Upper lobe of right lung (tissue), 1 donor: ENCODE measurements at regions not wholly inside any gene's neighbourhood (a gene's known extent, or its start where the extent isn't known, plus 50 kb on each side); places are given as distances from the start of the nearest gene placed in this dataset.

ENCODE experiments used
- ATAC-seq: fragments of 200-7000 bp; cut with Tn5 transposase; one replicate; pipeline ENCODE4 v1.9.1; 2020; ENCODE audit warnings: mild to moderate bottlenecking, moderate library complexity
- DNase-seq: peaks from one replicate; pipeline ENCODE4 v3.0.0-alpha.2; 2020
- H3K27ac ChIP-seq: fragments of 200-600 bp; one replicate; pipeline ENCODE4 v1.8.0; 2022
- H3K27me3 ChIP-seq: fragments of 200-600 bp; one replicate; pipeline ENCODE4 v1.8.0; 2022; ENCODE audit warnings: mild to moderate bottlenecking
- H3K36me3 ChIP-seq: fragments of 200-600 bp; one replicate; pipeline ENCODE4 v1.8.0; 2022
- H3K4me1 ChIP-seq: fragments of 200-600 bp; one replicate; pipeline ENCODE4 v1.8.0; 2022
- H3K4me3 ChIP-seq: fragments of 200-600 bp; one replicate; pipeline ENCODE4 v1.8.0; 2022; ENCODE audit warnings: mild to moderate bottlenecking
- H3K9me3 ChIP-seq: fragments of 200-600 bp; one replicate; pipeline ENCODE4 v1.8.0; 2022
- intact Hi-C: fragments of 100-400 bp; cut with DNase I; formaldehyde crosslinking; loops from one replicate; pipeline ENCODE4 v1.11.0; 2022
- TF ChIP-seq, protein P1 (sequence below): fragments of 200-600 bp; IDR thresholded peaks from one replicate; pipeline ENCODE4 v1.8.0; 2022; ENCODE audit warnings: antibody characterized with exemption
- donor health status: DM: no; HTN: yes; CAD: no; lungs with severe emphysema.

DNA sequence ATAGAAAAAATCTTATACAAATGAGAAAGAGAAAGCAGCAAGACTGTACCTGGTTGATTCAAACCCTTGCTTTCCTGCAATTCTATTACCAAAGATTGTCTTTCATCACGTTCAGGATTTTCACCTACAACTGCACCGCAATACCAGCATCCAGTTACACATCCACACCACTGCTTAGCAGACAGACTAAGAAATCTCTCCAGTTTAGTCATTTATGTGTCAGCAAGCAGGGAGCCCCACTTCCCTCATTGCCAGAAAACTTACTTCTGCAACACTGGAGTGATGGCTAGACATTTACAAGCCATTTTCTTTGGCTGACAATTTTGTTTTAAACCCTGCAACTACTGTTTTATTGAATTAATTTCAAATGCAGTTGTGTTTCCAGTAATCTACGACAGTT is 359.6 kb upstream of the MEOX2 start:
- intact Hi-C loops: no loop called here
- ATAC-seq (no peak), DNase-seq (no peak)
- H3K36me3 ChIP-seq: no peaks in the 10 kb centered on the region
- H3K9me3 ChIP-seq: no peaks in the 10 kb centered on the region
- TF ChIP-seq, protein P1, sequence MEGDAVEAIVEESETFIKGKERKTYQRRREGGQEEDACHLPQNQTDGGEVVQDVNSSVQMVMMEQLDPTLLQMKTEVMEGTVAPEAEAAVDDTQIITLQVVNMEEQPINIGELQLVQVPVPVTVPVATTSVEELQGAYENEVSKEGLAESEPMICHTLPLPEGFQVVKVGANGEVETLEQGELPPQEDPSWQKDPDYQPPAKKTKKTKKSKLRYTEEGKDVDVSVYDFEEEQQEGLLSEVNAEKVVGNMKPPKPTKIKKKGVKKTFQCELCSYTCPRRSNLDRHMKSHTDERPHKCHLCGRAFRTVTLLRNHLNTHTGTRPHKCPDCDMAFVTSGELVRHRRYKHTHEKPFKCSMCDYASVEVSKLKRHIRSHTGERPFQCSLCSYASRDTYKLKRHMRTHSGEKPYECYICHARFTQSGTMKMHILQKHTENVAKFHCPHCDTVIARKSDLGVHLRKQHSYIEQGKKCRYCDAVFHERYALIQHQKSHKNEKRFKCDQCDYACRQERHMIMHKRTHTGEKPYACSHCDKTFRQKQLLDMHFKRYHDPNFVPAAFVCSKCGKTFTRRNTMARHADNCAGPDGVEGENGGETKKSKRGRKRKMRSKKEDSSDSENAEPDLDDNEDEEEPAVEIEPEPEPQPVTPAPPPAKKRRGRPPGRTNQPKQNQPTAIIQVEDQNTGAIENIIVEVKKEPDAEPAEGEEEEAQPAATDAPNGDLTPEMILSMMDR: no peak
- no peaks in the 10 kb centered on the region for H3K4me1 ChIP-seq
- no peak overlapping the region for H3K27ac ChIP-seq
- H3K27me3 ChIP-seq: no peaks in the 10 kb centered on the region
- H3K4me3 ChIP-seq: no peak overlapping the region

DNA sequence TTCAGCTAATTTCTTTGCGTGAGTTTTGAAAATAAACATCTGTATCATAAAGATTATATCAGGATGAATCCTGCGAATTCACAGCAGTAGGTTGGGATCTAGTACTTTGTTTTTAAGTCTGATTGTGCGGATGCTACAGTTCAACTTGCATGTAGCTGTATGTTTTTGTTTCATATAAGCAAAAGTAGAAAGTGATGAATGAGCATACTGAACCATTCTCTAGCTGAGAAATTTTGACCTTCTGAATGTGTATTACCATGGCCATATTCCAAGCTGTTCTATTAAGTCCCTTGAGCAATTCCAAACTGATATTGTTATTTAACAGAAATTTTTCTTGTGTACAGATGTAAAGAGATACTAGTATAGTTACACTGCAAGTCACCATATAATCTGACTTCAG is 358.8 kb upstream of the MEOX2 start:
- no peaks in the 10 kb centered on the region for H3K9me3 ChIP-seq
- H3K27me3 ChIP-seq: no peaks in the 10 kb centered on the region
- no peak for DNase-seq
- TF ChIP-seq, protein P1: no peak
- intact Hi-C loops: no loop called here
- no peaks in the 10 kb centered on the region for H3K4me1 ChIP-seq
- ATAC-seq: no peak
- H3K27ac ChIP-seq: no peak overlapping the region
- H3K36me3 ChIP-seq: no peaks in the 10 kb centered on the region
- H3K4me3 ChIP-seq: no peak overlapping the region

DNA sequence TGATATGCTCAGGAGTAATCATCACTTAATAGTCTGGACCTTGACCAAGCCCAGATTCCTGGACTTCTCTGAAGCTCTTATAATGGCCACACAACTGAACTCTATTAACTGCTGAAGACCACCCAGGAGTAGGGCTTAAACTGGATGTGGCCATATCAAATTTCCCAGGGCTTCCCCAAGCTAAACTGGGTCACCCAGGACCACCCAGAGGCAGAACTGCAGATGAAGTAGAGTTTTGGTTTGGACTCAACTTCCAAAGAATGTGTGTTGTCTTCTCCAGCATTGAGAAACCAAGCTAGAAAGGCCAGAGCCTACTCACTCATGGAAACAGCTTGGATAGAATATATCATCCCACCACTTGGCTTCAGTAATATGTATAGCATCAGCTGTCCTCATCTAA is 358.2 kb upstream of the MEOX2 start:
- no peaks in the 10 kb centered on the region for H3K36me3 ChIP-seq
- no peaks in the 10 kb centered on the region for H3K27me3 ChIP-seq
- no peak overlapping the region for H3K27ac ChIP-seq
- DNase-seq (no peak), ATAC-seq (no peak)
- intact Hi-C loops: no loop called here
- no peak overlapping the region for H3K4me3 ChIP-seq
- no peaks in the 10 kb centered on the region for H3K4me1 ChIP-seq
- TF ChIP-seq, protein P1: no peak
- H3K9me3 ChIP-seq: no peaks in the 10 kb centered on the region

DNA sequence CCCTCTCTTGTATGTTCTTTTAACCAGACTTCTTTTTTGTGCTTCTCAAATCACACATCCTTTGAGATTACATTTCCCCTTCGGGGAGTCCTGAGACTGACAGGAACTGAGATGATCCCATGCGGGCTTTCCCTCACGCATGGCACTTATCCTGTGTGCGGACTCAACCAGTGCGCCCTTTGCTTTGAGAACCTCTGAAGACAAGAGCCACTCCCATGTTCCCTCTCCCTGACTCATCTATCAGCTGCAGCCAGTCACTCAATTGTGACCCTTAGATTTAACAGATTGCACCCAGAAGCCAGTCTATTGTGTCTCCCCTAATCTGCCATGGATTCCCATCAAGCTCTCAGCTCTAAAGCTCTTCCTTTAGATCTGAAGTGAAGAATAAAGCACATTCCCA is 353.9 kb upstream of the MEOX2 start:
- intact Hi-C loops: no loop called here
- no peaks in the 10 kb centered on the region for H3K27me3 ChIP-seq
- TF ChIP-seq, protein P1: no peak
- no peaks in the 10 kb centered on the region for H3K4me1 ChIP-seq
- H3K27ac ChIP-seq: no peak overlapping the region
- ATAC-seq (no peak), DNase-seq (no peak)
- no peaks in the 10 kb centered on the region for H3K9me3 ChIP-seq
- H3K4me3 ChIP-seq: no peak overlapping the region
- no peaks in the 10 kb centered on the region for H3K36me3 ChIP-seq

DNA sequence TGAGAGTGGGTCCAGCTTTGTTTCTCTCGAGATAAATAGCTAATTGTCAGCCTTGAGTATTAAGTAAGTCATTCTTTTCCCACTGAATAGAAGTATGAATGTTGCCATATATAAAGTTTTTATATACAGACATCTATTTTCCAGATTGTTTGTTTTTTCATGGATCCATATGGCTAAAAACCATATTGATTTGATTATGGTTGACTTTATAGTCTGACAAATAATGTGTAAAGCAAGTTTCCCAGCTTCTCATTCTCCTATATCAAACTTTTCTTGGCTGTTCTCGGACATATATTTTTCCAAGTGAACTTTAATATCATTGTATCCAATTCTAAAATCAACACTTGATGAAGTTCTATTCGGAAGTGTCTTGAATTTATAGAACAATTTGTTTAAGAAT is 352.4 kb upstream of the MEOX2 start:
- TF ChIP-seq, protein P1: no peak
- H3K36me3 ChIP-seq: no peaks in the 10 kb centered on the region
- intact Hi-C loops: no loop called here
- no peaks in the 10 kb centered on the region for H3K9me3 ChIP-seq
- no peak overlapping the region for H3K27ac ChIP-seq
- no peak for DNase-seq
- H3K27me3 ChIP-seq: no peaks in the 10 kb centered on the region
- no peak for ATAC-seq
- H3K4me1 ChIP-seq: no peaks in the 10 kb centered on the region
- no peak overlapping the region for H3K4me3 ChIP-seq

DNA sequence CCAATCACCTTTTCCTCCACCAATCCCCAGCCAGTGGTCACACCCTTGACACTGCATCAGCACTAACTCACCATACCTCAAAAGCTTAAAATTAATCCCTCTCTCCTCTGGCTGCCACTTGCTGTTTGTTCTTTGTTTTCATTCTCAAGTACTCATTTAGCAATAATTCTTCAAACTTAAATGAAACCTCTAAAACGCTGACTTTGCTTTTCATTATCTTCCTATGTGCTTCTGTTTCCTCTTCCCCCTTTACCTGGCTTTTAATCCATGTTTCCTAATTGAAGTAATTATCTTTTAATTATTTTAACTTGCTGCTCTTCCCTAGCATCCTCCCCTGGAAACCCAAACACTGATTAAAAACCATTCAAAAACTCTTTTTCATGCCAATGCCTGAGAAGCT is 348.9 kb upstream of the MEOX2 start:
- H3K4me3 ChIP-seq: no peak overlapping the region
- H3K4me1 ChIP-seq: no peaks in the 10 kb centered on the region
- no peaks in the 10 kb centered on the region for H3K9me3 ChIP-seq
- no peak overlapping the region for H3K27ac ChIP-seq
- DNase-seq: no peak
- no peaks in the 10 kb centered on the region for H3K36me3 ChIP-seq
- intact Hi-C loops: no loop called here
- ATAC-seq: no peak
- H3K27me3 ChIP-seq: no peaks in the 10 kb centered on the region
- TF ChIP-seq, protein P1: no peak
